Nephron (organoid): ENCODE measurements at regions not wholly inside any gene's neighbourhood (a gene's known extent, or its start where the extent isn't known, plus 50 kb on each side); places are given as distances from the start of the nearest gene placed in this dataset.
"Not testable (repeated sequence)": the region's sequence is repeated elsewhere in the genome, so short reads cannot be mapped to it uniquely, and the experiment has no call there.

Experiments
- H3K27ac Mint-ChIP-seq, 3 experiments: 2 replicates each; pipeline ENCODE4 v1.8.0; 2020; ENCODE audit warnings: mixed read lengths in 3 of 3, mild to moderate bottlenecking in 2 of 3, moderate library complexity in 1 of 3
- H3K27me3 Mint-ChIP-seq: 2 replicates; pipeline ENCODE4 v1.8.0; 2021; ENCODE audit warnings: low read depth, mild to moderate bottlenecking, moderate library complexity, mixed read lengths
- H3K36me3 Mint-ChIP-seq: 2 replicates; pipeline ENCODE4 v1.8.0; 2020; ENCODE audit warnings: low read depth, mixed read lengths
- H3K4me1 Mint-ChIP-seq: 2 replicates; pipeline ENCODE4 v1.8.0; 2020; ENCODE audit warnings: mixed read lengths
- H3K4me3 Mint-ChIP-seq, 3 experiments: 2 replicates each; pipeline ENCODE4 v1.8.0; 2020; ENCODE audit warnings: mild to moderate bottlenecking in 3 of 3, mixed read lengths in 3 of 3, moderate library complexity in 2 of 3
- H3K9me3 Mint-ChIP-seq: 2 replicates; pipeline ENCODE4 v1.8.0; 2020; ENCODE audit warnings: mixed read lengths
- CTCF ChIP-seq, 3 experiments: fragments of 200-600 bp; sonication (generic); IDR thresholded peaks; one replicate each; pipeline ENCODE4 v1.5.0; 2021; ENCODE audit warnings: antibody characterized with exemption in 3 of 3; ENCODE audit not compliant: unreplicated experiment in 3 of 3

- H3K27ac Mint-ChIP-seq: peak overlapping the region; percentile 59 to 86 (median 61)
- H3K4me1 Mint-ChIP-seq: peaks cover 54% of the 10 kb centered on the region
- H3K36me3 Mint-ChIP-seq: peaks cover 3% of the 10 kb centered on the region
- H3K4me3 Mint-ChIP-seq: no peak overlapping the region
- H3K9me3 Mint-ChIP-seq: peaks cover 6% of the 10 kb centered on the region
- no peaks in the 10 kb centered on the region for H3K27me3 Mint-ChIP-seq
- TF ChIP-seq CTCF (IDR thresholded peaks at IDR 0.05; ENCODE audit: unreplicated experiment in 3 of 3): no peak
Measured at GRCh38 chr2:216987252-216987821, 127.5 kb upstream of the TNP1 start.

- Mint-ChIP-seq H3K4me3 (no peak overlapping the region), H3K27me3 (no peaks in the 10 kb centered on the region), H3K9me3 (peaks cover 9% of the 10 kb centered on the region), H3K27ac (peak overlapping the region in 2 of 3 experiments; percentile 22 to 32), H3K4me1 (peaks cover 37% of the 10 kb centered on the region), H3K36me3 (peaks cover 3% of the 10 kb centered on the region)
- TF ChIP-seq CTCF (IDR thresholded peaks at IDR 0.05; ENCODE audit: unreplicated experiment in 3 of 3): no peak
Measured at GRCh38 chr2:216985658-216986141, 125.8 kb upstream of the TNP1 start.

GRCh38 chr2:216984937-216985336, 125.1 kb upstream of the TNP1 start:
- peaks cover 3% of the 10 kb centered on the region for H3K36me3 Mint-ChIP-seq
- peaks cover 11% of the 10 kb centered on the region for H3K9me3 Mint-ChIP-seq
- peaks cover 35% of the 10 kb centered on the region for H3K4me1 Mint-ChIP-seq
- H3K4me3 Mint-ChIP-seq: no peak overlapping the region
- TF ChIP-seq CTCF (IDR thresholded peaks at IDR 0.05; ENCODE audit: unreplicated experiment in 3 of 3): no peak
- no peak overlapping the region for H3K27ac Mint-ChIP-seq
- no peaks in the 10 kb centered on the region for H3K27me3 Mint-ChIP-seq

- H3K27me3 Mint-ChIP-seq, H3K27ac Mint-ChIP-seq, H3K4me3 Mint-ChIP-seq: not testable (repeated sequence)
- Mint-ChIP-seq H3K9me3 (peaks cover 36% of the 10 kb centered on the region), H3K36me3 (peaks cover 11% of the 10 kb centered on the region), H3K4me1 (peaks cover 11% of the 10 kb centered on the region)
Measured at GRCh38 chr2:216981951-216982350, 122.1 kb upstream of the TNP1 start.

GRCh38 chr2:216980510-216980909, 120.6 kb upstream of the TNP1 start:
- not testable (repeated sequence) for H3K27ac Mint-ChIP-seq, H3K4me1 Mint-ChIP-seq, H3K4me3 Mint-ChIP-seq, H3K27me3 Mint-ChIP-seq
- Mint-ChIP-seq H3K9me3 (peaks cover 38% of the 10 kb centered on the region), H3K36me3 (peaks cover 11% of the 10 kb centered on the region)

- Mint-ChIP-seq H3K9me3 (peaks cover 24% of the 10 kb centered on the region), H3K36me3 (peaks cover 5% of the 10 kb centered on the region), H3K4me3 (no peak overlapping the region), H3K4me1 (peaks cover 22% of the 10 kb centered on the region), H3K27me3 (no peaks in the 10 kb centered on the region), H3K27ac (peak overlapping the region; percentile 50 to 78 (median 78))
- TF ChIP-seq CTCF (IDR thresholded peaks at IDR 0.05; ENCODE audit: unreplicated experiment in 3 of 3): no peak
Measured at GRCh38 chr2:216974321-216975302, 114.7 kb upstream of the TNP1 start.
